Gastroesophageal sphincter (tissue), 4 donors: ENCODE measurements at regions not wholly inside any gene's neighbourhood (a gene's known extent, or its start where the extent isn't known, plus 50 kb on each side); places are given as distances from the start of the nearest gene placed in this dataset.

ENCODE experiments used
- ATAC-seq: fragments of 150-250 bp; one replicate; pipeline ENCODE4 v1.9.1; 2016; ENCODE audit warnings: mild to moderate bottlenecking, moderate library complexity
- H3K27ac ChIP-seq, 4 donors: fragments of 200-600 bp; sonication (generic) in 3 of 4; 1 replicate in 3 of 4; 2 replicates in 1 of 4; pipeline ENCODE4 v1.5.1; 2016 to 2019
- H3K27me3 ChIP-seq: fragments of 200-600 bp; sonication (generic); one replicate; pipeline ENCODE4 v1.5.1; 2019
- H3K36me3 ChIP-seq, 2 donors: fragments of 200-600 bp; sonication (generic); one replicate each; pipeline ENCODE4 v1.5.1; 2019; ENCODE audit warnings: control low read depth in 1 of 2
- H3K4me1 ChIP-seq, 3 donors: fragments of 200-600 bp; sonication (generic); 1 replicate in 2 of 3; 2 replicates in 1 of 3; pipeline ENCODE4 v1.5.1; 2016 to 2019; ENCODE audit warnings: control low read depth in 2 of 3
- H3K4me3 ChIP-seq, 2 donors: fragments of 200-600 bp; sonication (generic); one replicate each; pipeline ENCODE4 v1.5.1; 2019; ENCODE audit warnings: mild to moderate bottlenecking in 1 of 2, moderate library complexity in 1 of 2
- H3K9me3 ChIP-seq, 3 donors: fragments of 200-600 bp; sonication (generic); one replicate each; pipeline ENCODE4 v1.5.1; 2017 to 2019; ENCODE audit warnings: control low read depth in 2 of 3
- EP300 ChIP-seq: sonication (generic); formaldehyde crosslinking; IDR thresholded peaks from one replicate; pipeline ENCODE4 v1.6.1; 2017; ENCODE audit warnings: antibody characterized with exemption, mild to moderate bottlenecking
- POLR2A ChIP-seq, 2 donors: fragments of 450-650 bp; IDR thresholded peaks; one replicate each; pipeline ENCODE4 v1.6.1; 2017; ENCODE audit warnings: antibody characterized with exemption in 2 of 2, mild to moderate bottlenecking in 2 of 2, moderate library complexity in 1 of 2
- POLR2AphosphoS5 ChIP-seq: sonication (generic); formaldehyde crosslinking; IDR thresholded peaks from one replicate; pipeline ENCODE4 v1.6.1; 2017; ENCODE audit warnings: antibody characterized with exemption
- WGBS, 2 donors: methylation state at CpG; one replicate each; pipeline ENCODE4 v1.1.5; 2018; ENCODE audit warnings: low coverage in 1 of 2; 5-methylcytosine and 5-hydroxymethylcytosine counted together
- TF ChIP-seq, protein P1 (sequence below), 4 experiments: fragments of 200-600 bp in 2 of 4; fragments of 450-650 bp in 2 of 4; sonication (generic) in 1 of 4; IDR thresholded peaks; one replicate each; pipeline ENCODE4 v1.5.1; 2017 to 2019; ENCODE audit warnings: antibody characterized with exemption in 4 of 4, mild to moderate bottlenecking in 2 of 4, moderate library complexity in 2 of 4

- H3K36me3 ChIP-seq: no peaks in the 10 kb centered on the region
- 96 to 100% methylated on average over 2 to 8 of the region's 25 CpGs for WGBS, 2 donors
- no peak for ATAC-seq
- H3K9me3 ChIP-seq: no peaks in the 10 kb centered on the region
- peaks cover 36% of the 10 kb centered on the region for H3K27me3 ChIP-seq
- TF ChIP-seq, protein P1, sequence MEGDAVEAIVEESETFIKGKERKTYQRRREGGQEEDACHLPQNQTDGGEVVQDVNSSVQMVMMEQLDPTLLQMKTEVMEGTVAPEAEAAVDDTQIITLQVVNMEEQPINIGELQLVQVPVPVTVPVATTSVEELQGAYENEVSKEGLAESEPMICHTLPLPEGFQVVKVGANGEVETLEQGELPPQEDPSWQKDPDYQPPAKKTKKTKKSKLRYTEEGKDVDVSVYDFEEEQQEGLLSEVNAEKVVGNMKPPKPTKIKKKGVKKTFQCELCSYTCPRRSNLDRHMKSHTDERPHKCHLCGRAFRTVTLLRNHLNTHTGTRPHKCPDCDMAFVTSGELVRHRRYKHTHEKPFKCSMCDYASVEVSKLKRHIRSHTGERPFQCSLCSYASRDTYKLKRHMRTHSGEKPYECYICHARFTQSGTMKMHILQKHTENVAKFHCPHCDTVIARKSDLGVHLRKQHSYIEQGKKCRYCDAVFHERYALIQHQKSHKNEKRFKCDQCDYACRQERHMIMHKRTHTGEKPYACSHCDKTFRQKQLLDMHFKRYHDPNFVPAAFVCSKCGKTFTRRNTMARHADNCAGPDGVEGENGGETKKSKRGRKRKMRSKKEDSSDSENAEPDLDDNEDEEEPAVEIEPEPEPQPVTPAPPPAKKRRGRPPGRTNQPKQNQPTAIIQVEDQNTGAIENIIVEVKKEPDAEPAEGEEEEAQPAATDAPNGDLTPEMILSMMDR (IDR thresholded peaks at IDR 0.05): no peak
- no peak for TF ChIP-seq POLR2AphosphoS5
- no peak for TF ChIP-seq EP300
- no peak for TF ChIP-seq POLR2A (IDR thresholded peaks at IDR 0.05)
- no peak overlapping the region for H3K4me3 ChIP-seq
- no peaks in the 10 kb centered on the region for H3K4me1 ChIP-seq
- H3K27ac ChIP-seq: no peak overlapping the region
Measured at GRCh38 chr22:48558606-48559402, 1268.9 kb downstream of the BRD1 start.

GRCh38 chr22:48558016-48558415 lies 1269.7 kb downstream of the BRD1 start:
- H3K27me3 ChIP-seq: peaks cover 44% of the 10 kb centered on the region
- no peaks in the 10 kb centered on the region for H3K9me3 ChIP-seq
- no peak overlapping the region for H3K27ac ChIP-seq
- no peaks in the 10 kb centered on the region for H3K4me1 ChIP-seq
- WGBS, 2 donors: 89 to 90% methylated on average over 8 to 9 of the region's 12 CpGs
- no peaks in the 10 kb centered on the region for H3K36me3 ChIP-seq
- no peak for ATAC-seq
- H3K4me3 ChIP-seq: no peak overlapping the region
- TF ChIP-seq, protein P1 (IDR thresholded peaks at IDR 0.05): no peak
- TF ChIP-seq POLR2AphosphoS5 (no peak), POLR2A (IDR thresholded peaks at IDR 0.05) (no peak), EP300 (no peak)

GRCh38 chr22:48557473-48557872 lies 1270.2 kb downstream of the BRD1 start:
- no peaks in the 10 kb centered on the region for H3K36me3 ChIP-seq
- H3K27me3 ChIP-seq: peaks cover 45% of the 10 kb centered on the region
- no peak overlapping the region for H3K4me3 ChIP-seq
- H3K9me3 ChIP-seq: no peaks in the 10 kb centered on the region
- no peaks in the 10 kb centered on the region for H3K4me1 ChIP-seq
- H3K27ac ChIP-seq: no peak overlapping the region
- WGBS, 2 donors: no CpG with 5 or more reads among the region's 11 CpGs
- no peak for ATAC-seq
- TF ChIP-seq EP300 (no peak), POLR2A (IDR thresholded peaks at IDR 0.05) (no peak), POLR2AphosphoS5 (no peak)
- TF ChIP-seq, protein P1 (IDR thresholded peaks at IDR 0.05): no peak

GRCh38 chr22:48556751-48557150 lies 1270.9 kb downstream of the BRD1 start:
- Histone ChIP-seq H3K9me3 (no peaks in the 10 kb centered on the region), H3K4me1 (no peaks in the 10 kb centered on the region), H3K27me3 (peaks cover 51% of the 10 kb centered on the region), H3K4me3 (no peak overlapping the region), H3K36me3 (no peaks in the 10 kb centered on the region), H3K27ac (no peak overlapping the region)
- no CpG with 5 or more reads among the region's 12 CpGs for WGBS, 2 donors
- ATAC-seq: no peak
- TF ChIP-seq POLR2AphosphoS5 (no peak), EP300 (no peak)
- TF ChIP-seq, protein P1 (IDR thresholded peaks at IDR 0.05): no peak

- H3K27me3 ChIP-seq: peaks cover 56% of the 10 kb centered on the region
- no peak overlapping the region for H3K27ac ChIP-seq
Measured at GRCh38 chr22:48556222-48556621, 1271.5 kb downstream of the BRD1 start.

More at GRCh38 chr22:48556222-48556621, 1271.5 kb downstream of the BRD1 start:
- WGBS, 2 donors: 88% methylated on average over 4 of the region's 8 CpGs; no CpG with 5 or more reads in 1 of the 2 donors
- no peaks in the 10 kb centered on the region for H3K9me3 ChIP-seq
- ATAC-seq: no peak
- TF ChIP-seq POLR2AphosphoS5 (no peak), EP300 (no peak), POLR2A (IDR thresholded peaks at IDR 0.05) (no peak)
- TF ChIP-seq, protein P1 (IDR thresholded peaks at IDR 0.05): no peak
- no peak overlapping the region for H3K4me3 ChIP-seq
- no peaks in the 10 kb centered on the region for H3K4me1 ChIP-seq
- no peaks in the 10 kb centered on the region for H3K36me3 ChIP-seq
